ENCODE measurements at regions not wholly inside any gene's neighbourhood (a gene's known extent, or its start where the extent isn't known, plus 50 kb on each side); places are given as distances from the start of the nearest gene placed in this dataset.

GRCh38 chr17:12548558-12548957 is 117.1 kb upstream of the MYOCD start:
- intact Hi-C loops (cut with DNase I): loop anchor here (2.0 kb wide), 1 partner anchor 292 kb away; no protein-coding TSS in a partner anchor
- Histone ChIP-seq H3K4me3 (no peak overlapping the region), H3K27me3 (no peaks in the 10 kb centered on the region), H3K4me1 (peaks cover 0 to 15% of the 10 kb centered on the region in 2 donors), H3K27ac (peak overlapping the region; percentile 84 to 93), H3K36me3 (no peaks in the 10 kb centered on the region), H3K9me3 (no peaks in the 10 kb centered on the region)
- DNase-seq (ENCODE audit: low spot score in 2 of 2): no peak
- no peak for TF ChIP-seq CTCF (IDR thresholded peaks at IDR 0.05)

- Histone ChIP-seq H3K4me3 (peak overlapping the region; percentile 51 to 58), H3K9me3 (no peaks in the 10 kb centered on the region), H3K4me1 (peaks cover 5 to 23% of the 10 kb centered on the region in 2 donors), H3K36me3 (no peaks in the 10 kb centered on the region), H3K27me3 (no peaks in the 10 kb centered on the region), H3K27ac (peak overlapping the region; percentile 84 to 93)
- intact Hi-C loops (cut with DNase I): loop anchor here (1.0 to 5.0 kb wide), 5 partner anchors 78 to 293 kb away; no protein-coding TSS in a partner anchor
- peak in 1 of 2 donors; percentile 68 for DNase-seq (ENCODE audit: low spot score in 2 of 2)
- no peak for TF ChIP-seq CTCF (IDR thresholded peaks at IDR 0.05)
Measured at GRCh38 chr17:12549499-12550041, 116.1 kb upstream of the MYOCD start.

GRCh38 chr17:12553625-12554024 is 112.1 kb upstream of the MYOCD start:
- DNase-seq (ENCODE audit: low spot score in 2 of 2): no peak
- Histone ChIP-seq H3K36me3 (no peaks in the 10 kb centered on the region), H3K27ac (peak overlapping the region; percentile 84 to 93), H3K4me1 (peaks cover 8 to 44% of the 10 kb centered on the region in 2 donors), H3K4me3 (peak overlapping the region in 1 of 2 donors; percentile 42), H3K9me3 (no peaks in the 10 kb centered on the region), H3K27me3 (no peaks in the 10 kb centered on the region)
- intact Hi-C loops (cut with DNase I): loop anchor here (1.0 to 5.0 kb wide), 3 partner anchors 74 to 186 kb away; no protein-coding TSS in a partner anchor
- no peak for TF ChIP-seq CTCF (IDR thresholded peaks at IDR 0.05)

GRCh38 chr17:12554251-12554650 is 111.4 kb upstream of the MYOCD start:
- Histone ChIP-seq H3K36me3 (no peaks in the 10 kb centered on the region), H3K27me3 (no peaks in the 10 kb centered on the region), H3K9me3 (no peaks in the 10 kb centered on the region), H3K4me3 (no peak overlapping the region), H3K4me1 (peaks cover 8 to 40% of the 10 kb centered on the region in 2 donors), H3K27ac (peak overlapping the region; percentile 84 to 93)
- no peak for TF ChIP-seq CTCF (IDR thresholded peaks at IDR 0.05)
- intact Hi-C loops (cut with DNase I): loop anchor here (5.0 kb wide), 2 partner anchors 178 to 187 kb away; no protein-coding TSS in a partner anchor
- no peak for DNase-seq (ENCODE audit: low spot score in 2 of 2)

GRCh38 chr17:12566291-12566690 is 99.4 kb upstream of the MYOCD start:
- intact Hi-C loops (cut with DNase I): loop anchor here (5.0 kb wide), 1 partner anchor 61 kb away; no protein-coding TSS in a partner anchor
- TF ChIP-seq CTCF (IDR thresholded peaks at IDR 0.05): no peak
- peak overlapping the region; percentile 77 to 83 for H3K27ac ChIP-seq

More at GRCh38 chr17:12566291-12566690, 99.4 kb upstream of the MYOCD start:
- Histone ChIP-seq H3K36me3 (no peaks in the 10 kb centered on the region), H3K27me3 (no peaks in the 10 kb centered on the region), H3K4me1 (peaks cover 15 to 20% of the 10 kb centered on the region in 2 donors), H3K9me3 (no peaks in the 10 kb centered on the region), H3K4me3 (peak overlapping the region in 1 of 2 donors; percentile 45)
- no peak for DNase-seq (ENCODE audit: low spot score in 2 of 2)
